Astrocyte (in vitro differentiated cells and primary cell): ENCODE measurements at regions not wholly inside any gene's neighbourhood (a gene's known extent, or its start where the extent isn't known, plus 50 kb on each side); places are given as distances from the start of the nearest gene placed in this dataset.

Source experiments
- DNase-seq: peaks from one replicate; pipeline ENCODE4 v3.0.0-alpha.2; 2010; ENCODE audit warnings: low read depth
- FAIRE-seq: peaks from 2 replicates; lab custom pipeline; 2011; peaks lifted over from hg19 to GRCh38; lab: Jason Lieb, UNC
- H2AFZ ChIP-seq: 2 replicates; pipeline ENCODE4 v1.6.0; 2012; ENCODE audit warnings: low read depth, low read length, inconsistent platforms
- H3K27ac ChIP-seq: 2 replicates; pipeline ENCODE4 v1.5.1; 2011; ENCODE audit warnings: low read depth, low read length, inconsistent platforms
- H3K27me3 ChIP-seq: 2 replicates; pipeline ENCODE4 v1.6.0; 2011; ENCODE audit warnings: low read length, inconsistent platforms; ENCODE audit not compliant: insufficient read depth
- H3K36me3 ChIP-seq: 2 replicates; pipeline ENCODE4 v1.5.1; 2011; ENCODE audit warnings: low read length, inconsistent platforms; ENCODE audit not compliant: insufficient read depth
- H3K4me1 ChIP-seq: 2 replicates; pipeline ENCODE4 v1.5.1; 2011; ENCODE audit warnings: low read length, inconsistent platforms; ENCODE audit not compliant: insufficient read depth
- H3K4me2 ChIP-seq: 2 replicates; pipeline ENCODE4 v1.6.0; 2012; ENCODE audit warnings: low read length, inconsistent platforms
- H3K4me3 ChIP-seq: 2 replicates; pipeline ENCODE4 v1.5.1; 2011; ENCODE audit warnings: low read depth, mild to moderate bottlenecking, low read length, inconsistent platforms; ENCODE audit not compliant: insufficient read depth
- H3K79me2 ChIP-seq: 2 replicates; pipeline ENCODE4 v1.6.0; 2012; ENCODE audit warnings: mild to moderate bottlenecking, low read length, inconsistent platforms; ENCODE audit not compliant: insufficient read depth
- H3K9ac ChIP-seq: 2 replicates; pipeline ENCODE4 v1.6.0; 2012; ENCODE audit warnings: mild to moderate bottlenecking, low read length, inconsistent platforms
- H3K9me3 ChIP-seq: 2 replicates; pipeline ENCODE4 v1.5.1; 2012; ENCODE audit warnings: low read depth, mild to moderate bottlenecking, low read length, inconsistent platforms; ENCODE audit not compliant: insufficient read depth
- H4K20me1 ChIP-seq: 2 replicates; pipeline ENCODE4 v1.6.0; 2012; ENCODE audit warnings: low read length, inconsistent platforms; ENCODE audit not compliant: insufficient read depth
- H3K27ac Mint-ChIP-seq: one replicate; pipeline ENCODE4 v1.8.0; 2021; ENCODE audit warnings: mild to moderate bottlenecking, mixed read lengths; ENCODE audit not compliant: unreplicated experiment
- H3K27me3 Mint-ChIP-seq: one replicate; pipeline ENCODE4 v1.8.0; 2021; ENCODE audit warnings: low read depth, mixed read lengths; ENCODE audit not compliant: unreplicated experiment
- H3K36me3 Mint-ChIP-seq: one replicate; pipeline ENCODE4 v1.8.0; 2021; ENCODE audit warnings: low read depth, mixed read lengths; ENCODE audit not compliant: unreplicated experiment
- H3K4me1 Mint-ChIP-seq: one replicate; pipeline ENCODE4 v1.8.0; 2021; ENCODE audit warnings: low read depth, mixed read lengths; ENCODE audit not compliant: unreplicated experiment
- H3K4me3 Mint-ChIP-seq: one replicate; pipeline ENCODE4 v1.8.0; 2021; ENCODE audit warnings: mild to moderate bottlenecking, moderate library complexity, mixed read lengths; ENCODE audit not compliant: unreplicated experiment
- H3K9me3 Mint-ChIP-seq: one replicate; pipeline ENCODE4 v1.8.0; 2021; ENCODE audit warnings: mild to moderate bottlenecking, mixed read lengths; ENCODE audit not compliant: unreplicated experiment
- CTCF ChIP-seq: IDR thresholded peaks from 2 replicates; pipeline ENCODE4 v1.5.1; 2011; ENCODE audit warnings: low read depth, mild to moderate bottlenecking, inconsistent platforms, low read length, moderate library complexity; ENCODE audit not compliant: insufficient read depth
- EZH2 ChIP-seq: IDR thresholded peaks from 2 replicates; pipeline ENCODE4 v1.6.1; 2012; ENCODE audit warnings: mild to moderate bottlenecking, low read length, inconsistent platforms; ENCODE audit not compliant: insufficient read depth

DNA sequence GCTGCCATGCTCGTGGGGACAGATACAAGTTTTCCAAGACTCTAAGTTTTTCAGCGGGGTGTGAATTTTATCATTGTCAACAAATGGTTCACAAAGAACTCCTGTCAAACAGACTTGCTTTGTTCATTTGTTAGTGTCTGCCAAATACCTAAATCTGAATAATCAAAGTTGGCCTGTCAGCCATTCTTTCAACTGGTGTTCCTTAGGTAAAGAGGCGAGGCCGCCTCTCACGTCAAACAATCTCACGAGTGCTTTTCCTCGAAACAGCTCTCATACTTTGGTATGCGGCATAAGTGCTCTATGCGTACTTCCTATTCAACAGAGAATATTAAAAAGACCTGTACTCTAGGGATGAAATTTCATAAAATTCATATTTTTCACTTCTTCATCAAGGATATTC is 51.4 kb upstream of the KANK4 start:
- Histone ChIP-seq H3K9ac (no peak overlapping the region), H4K20me1 (no peaks in the 10 kb centered on the region), H3K9me3 (peaks cover 6% of the 10 kb centered on the region), H3K79me2 (no peaks in the 10 kb centered on the region), H3K4me1 (no peaks in the 10 kb centered on the region), H3K27ac (no peak overlapping the region), H3K27me3 (peaks cover 10% of the 10 kb centered on the region), H3K4me3 (no peak overlapping the region), H3K4me2 (no peak overlapping the region), H3K36me3 (no peaks in the 10 kb centered on the region), H2AFZ (no peak overlapping the region)
- Mint-ChIP-seq H3K4me1 (no peaks in the 10 kb centered on the region), H3K9me3 (peaks cover 9% of the 10 kb centered on the region), H3K27me3 (no peaks in the 10 kb centered on the region), H3K36me3 (no peaks in the 10 kb centered on the region), H3K27ac (no peak overlapping the region), H3K4me3 (no peak overlapping the region)
- no peak for FAIRE-seq
- TF ChIP-seq EZH2 (no peak), CTCF (no peak)
- no peak for DNase-seq

GRCh38 chr1:62371375-62371774 is 52.1 kb upstream of the KANK4 start:
- Mint-ChIP-seq H3K36me3 (no peaks in the 10 kb centered on the region), H3K27me3 (no peaks in the 10 kb centered on the region), H3K27ac (no peak overlapping the region), H3K9me3 (peaks cover 9% of the 10 kb centered on the region), H3K4me1 (no peaks in the 10 kb centered on the region), H3K4me3 (no peak overlapping the region)
- peaks cover 10% of the 10 kb centered on the region for H3K27me3 ChIP-seq
- no peak overlapping the region for H3K4me3 ChIP-seq
- no peak for TF ChIP-seq EZH2
- TF ChIP-seq CTCF: no peak
- no peaks in the 10 kb centered on the region for H3K4me1 ChIP-seq
- H3K27ac ChIP-seq: no peak overlapping the region
- H3K79me2 ChIP-seq: no peaks in the 10 kb centered on the region
- H2AFZ ChIP-seq: no peak overlapping the region
- no peak overlapping the region for H3K9ac ChIP-seq
- no peaks in the 10 kb centered on the region for H4K20me1 ChIP-seq
- H3K9me3 ChIP-seq: peaks cover 6% of the 10 kb centered on the region
- no peak overlapping the region for H3K4me2 ChIP-seq
- H3K36me3 ChIP-seq: no peaks in the 10 kb centered on the region
- DNase-seq (no peak), FAIRE-seq (no peak)

DNA sequence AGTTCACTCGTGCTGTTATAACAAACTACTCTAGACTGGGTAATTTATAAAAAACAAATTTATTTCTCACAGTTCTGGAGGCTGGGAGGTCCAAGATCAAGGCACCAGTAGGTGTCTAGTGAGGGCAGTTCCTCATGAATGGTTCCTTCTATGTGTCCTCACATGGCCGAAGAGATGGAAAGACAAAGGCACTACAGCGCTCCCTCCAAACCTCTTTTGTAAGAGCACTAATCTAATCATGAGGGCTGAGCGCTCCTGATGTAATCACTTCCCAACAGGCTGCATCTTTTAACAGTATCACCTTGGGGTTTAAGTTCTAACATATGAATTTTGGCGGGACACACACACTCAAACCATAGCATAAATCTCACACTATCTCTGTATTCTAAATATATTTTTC is 54.0 kb upstream of the KANK4 start:
- Histone ChIP-seq H3K4me3 (no peak overlapping the region), H3K36me3 (no peaks in the 10 kb centered on the region), H3K79me2 (no peaks in the 10 kb centered on the region), H3K27ac (no peak overlapping the region), H2AFZ (no peak overlapping the region), H4K20me1 (no peaks in the 10 kb centered on the region), H3K4me2 (no peak overlapping the region), H3K27me3 (peaks cover 10% of the 10 kb centered on the region), H3K9me3 (peaks cover 8% of the 10 kb centered on the region), H3K9ac (no peak overlapping the region), H3K4me1 (no peaks in the 10 kb centered on the region)
- Mint-ChIP-seq H3K4me3 (no peak overlapping the region), H3K9me3 (peaks cover 12% of the 10 kb centered on the region), H3K27ac (no peak overlapping the region), H3K36me3 (peaks cover 3% of the 10 kb centered on the region), H3K4me1 (no peaks in the 10 kb centered on the region), H3K27me3 (no peaks in the 10 kb centered on the region)
- no peak for FAIRE-seq
- no peak for TF ChIP-seq EZH2
- TF ChIP-seq CTCF: no peak
- no peak for DNase-seq
